GM12872 (cell line): ENCODE measurements at regions not wholly inside any gene's neighbourhood (a gene's known extent, or its start where the extent isn't known, plus 50 kb on each side); places are given as distances from the start of the nearest gene placed in this dataset.

Source experiments
- TF ChIP-seq, protein P1 (sequence below): IDR thresholded peaks from 3 replicates; pipeline ENCODE4 v1.5.1; 2011; ENCODE audit warnings: low read depth, mild to moderate bottlenecking, low read length, moderate library complexity; ENCODE audit not compliant: insufficient read depth

DNA sequence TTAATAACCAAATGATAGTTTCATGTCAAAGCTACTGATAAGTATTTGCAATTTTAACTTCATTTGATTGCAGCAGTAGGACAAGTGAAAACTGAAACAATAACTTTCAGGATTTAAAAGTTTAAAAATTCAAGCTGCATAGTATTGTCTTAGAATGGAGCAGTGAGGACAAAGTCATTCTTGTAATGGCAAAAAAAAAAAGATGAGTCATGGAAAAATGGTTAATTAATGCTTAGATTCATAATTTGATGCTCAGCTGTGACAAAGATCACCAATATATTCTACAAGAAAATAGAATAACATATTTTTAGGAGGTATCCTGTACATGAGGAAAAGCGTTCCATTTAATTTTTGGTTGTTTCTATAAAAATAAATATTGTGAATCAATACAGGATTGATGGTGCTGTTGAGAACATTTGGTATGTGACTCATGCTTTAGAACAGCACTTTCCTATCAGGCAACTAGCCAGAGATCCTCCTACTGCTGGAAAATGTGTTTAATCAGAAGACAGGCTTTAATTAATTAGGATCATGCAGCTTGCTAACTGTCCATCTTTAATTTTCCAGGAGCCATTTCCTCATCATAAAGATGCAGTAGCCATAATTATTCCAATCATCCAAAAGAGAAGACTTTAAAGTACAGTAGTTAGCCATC lies 239.0 kb upstream of the MMADHC start:
- TF ChIP-seq, protein P1, sequence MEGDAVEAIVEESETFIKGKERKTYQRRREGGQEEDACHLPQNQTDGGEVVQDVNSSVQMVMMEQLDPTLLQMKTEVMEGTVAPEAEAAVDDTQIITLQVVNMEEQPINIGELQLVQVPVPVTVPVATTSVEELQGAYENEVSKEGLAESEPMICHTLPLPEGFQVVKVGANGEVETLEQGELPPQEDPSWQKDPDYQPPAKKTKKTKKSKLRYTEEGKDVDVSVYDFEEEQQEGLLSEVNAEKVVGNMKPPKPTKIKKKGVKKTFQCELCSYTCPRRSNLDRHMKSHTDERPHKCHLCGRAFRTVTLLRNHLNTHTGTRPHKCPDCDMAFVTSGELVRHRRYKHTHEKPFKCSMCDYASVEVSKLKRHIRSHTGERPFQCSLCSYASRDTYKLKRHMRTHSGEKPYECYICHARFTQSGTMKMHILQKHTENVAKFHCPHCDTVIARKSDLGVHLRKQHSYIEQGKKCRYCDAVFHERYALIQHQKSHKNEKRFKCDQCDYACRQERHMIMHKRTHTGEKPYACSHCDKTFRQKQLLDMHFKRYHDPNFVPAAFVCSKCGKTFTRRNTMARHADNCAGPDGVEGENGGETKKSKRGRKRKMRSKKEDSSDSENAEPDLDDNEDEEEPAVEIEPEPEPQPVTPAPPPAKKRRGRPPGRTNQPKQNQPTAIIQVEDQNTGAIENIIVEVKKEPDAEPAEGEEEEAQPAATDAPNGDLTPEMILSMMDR, result no peak

DNA sequence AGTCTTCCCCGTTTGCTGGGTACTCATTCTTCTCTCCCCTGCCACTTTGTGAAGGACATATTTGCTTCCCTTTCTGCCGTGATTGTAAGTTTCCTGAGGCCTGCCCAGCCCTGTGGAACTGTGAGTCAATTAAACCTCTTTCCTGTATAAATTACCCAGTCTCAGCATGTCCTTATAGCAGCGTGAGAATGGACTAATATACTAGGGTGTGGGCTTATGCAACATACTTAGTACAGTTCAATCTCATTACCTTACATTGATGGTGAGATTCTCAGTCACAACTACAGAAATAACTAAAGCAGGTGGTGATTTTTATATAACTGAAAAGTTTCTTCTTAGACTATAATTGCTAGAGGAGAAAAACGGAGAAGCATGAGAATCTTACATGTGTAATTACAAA lies 237.9 kb upstream of the MMADHC start:
- TF ChIP-seq, protein P1, result no peak

DNA sequence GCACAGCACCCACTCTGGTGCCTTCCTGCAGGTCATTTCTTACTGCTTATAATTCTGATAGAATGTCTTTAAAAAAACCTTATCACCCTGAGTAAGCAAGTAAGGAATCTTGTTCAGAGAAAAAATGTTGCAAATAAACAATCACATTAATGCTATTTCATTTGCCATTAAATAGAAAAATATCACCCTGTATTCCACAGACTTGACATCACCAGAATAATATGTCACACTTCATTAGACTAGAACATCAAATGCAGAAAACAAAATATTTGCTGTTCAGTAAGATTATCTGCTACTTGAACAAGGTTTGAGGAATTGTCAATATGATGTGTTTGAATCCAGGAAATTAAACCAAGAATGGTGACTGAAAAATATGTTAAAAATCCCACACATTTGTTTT lies 236.6 kb upstream of the MMADHC start:
- TF ChIP-seq, protein P1, result no peak

DNA sequence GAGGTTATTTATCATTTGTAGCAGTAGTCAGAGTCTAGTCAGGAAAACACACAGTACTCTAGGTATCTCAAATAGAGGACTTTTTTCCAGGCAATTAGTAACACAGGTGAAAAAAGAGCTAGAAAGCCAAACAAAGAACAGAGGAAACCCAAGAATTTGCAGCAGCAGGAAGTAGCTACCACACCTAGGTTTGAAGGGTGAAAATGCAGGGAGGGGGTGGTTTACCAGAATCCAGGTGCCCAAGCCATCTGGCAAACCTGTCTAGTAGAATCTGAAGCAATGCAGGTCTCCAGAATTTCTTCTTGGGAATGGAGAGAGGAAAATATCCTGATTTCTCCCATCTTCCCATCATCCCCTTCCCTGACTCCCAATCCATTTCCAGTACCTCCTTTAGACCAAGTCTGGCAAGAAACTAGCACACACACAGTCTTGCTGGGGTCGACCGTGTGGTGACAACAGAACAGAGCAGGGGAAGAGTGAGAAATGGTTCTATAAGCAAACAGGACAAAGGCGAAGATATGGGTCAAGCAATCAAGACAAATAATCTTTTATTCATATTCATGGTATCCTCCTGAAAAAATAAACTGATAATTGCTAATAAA lies 231.9 kb upstream of the MMADHC start:
- TF ChIP-seq, protein P1, result no peak

DNA sequence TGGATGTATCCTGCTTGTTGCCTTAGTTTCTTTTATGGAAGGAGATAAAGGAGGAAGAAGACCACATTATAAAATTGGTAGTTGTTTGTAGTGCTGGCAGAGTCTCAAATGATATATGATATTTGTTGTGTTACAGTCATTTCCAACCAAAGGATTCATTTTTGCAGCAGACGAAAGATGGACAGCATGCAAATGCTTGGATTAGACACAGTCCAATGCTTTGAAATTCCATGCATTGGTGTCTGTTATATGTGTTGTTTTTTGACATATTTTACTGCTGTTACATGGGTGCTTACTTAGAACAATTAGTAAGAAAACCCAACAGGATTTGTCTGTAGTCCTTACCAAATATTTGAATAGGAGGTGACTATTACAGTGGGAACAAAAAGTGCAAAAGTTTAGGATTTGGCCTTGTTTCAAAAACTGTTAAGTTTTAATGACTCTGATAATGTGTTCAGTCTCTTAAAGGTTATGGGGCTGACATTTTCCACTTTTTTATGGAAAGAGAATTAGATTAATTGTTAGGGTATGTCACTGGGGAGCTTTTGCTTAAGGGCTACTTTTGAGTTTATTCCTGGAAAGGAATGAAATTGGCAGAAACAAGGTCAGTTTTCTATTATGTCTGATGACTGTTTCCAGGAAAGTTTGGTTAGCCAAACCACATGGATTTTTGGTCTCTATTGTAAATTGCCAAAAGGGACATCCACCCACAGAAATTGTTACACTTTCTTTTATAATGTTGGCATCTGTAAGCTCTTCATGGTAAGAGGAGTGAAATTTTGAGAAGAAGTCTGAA lies 229.4 kb upstream of the MMADHC start:
- TF ChIP-seq, protein P1, result no peak

DNA sequence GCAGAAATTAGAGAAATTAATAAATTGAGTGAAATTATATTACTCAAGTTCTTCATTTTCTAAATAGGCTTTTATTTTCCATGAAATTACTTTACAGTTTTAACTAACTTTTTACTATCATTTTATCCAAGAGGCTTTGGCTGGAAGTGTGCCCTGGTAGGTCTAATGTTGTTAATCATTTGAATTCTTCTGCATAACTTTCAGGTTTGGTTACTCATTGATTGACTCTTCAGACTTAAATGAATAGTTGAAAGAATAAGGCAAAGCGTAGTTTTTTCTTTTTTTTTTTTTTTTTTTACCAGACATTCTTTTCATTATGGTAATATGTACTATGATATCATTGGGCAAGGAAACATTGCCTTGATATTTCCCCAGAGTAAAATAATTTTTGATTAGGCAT lies 228.4 kb upstream of the MMADHC start:
- TF ChIP-seq, protein P1, result no peak

DNA sequence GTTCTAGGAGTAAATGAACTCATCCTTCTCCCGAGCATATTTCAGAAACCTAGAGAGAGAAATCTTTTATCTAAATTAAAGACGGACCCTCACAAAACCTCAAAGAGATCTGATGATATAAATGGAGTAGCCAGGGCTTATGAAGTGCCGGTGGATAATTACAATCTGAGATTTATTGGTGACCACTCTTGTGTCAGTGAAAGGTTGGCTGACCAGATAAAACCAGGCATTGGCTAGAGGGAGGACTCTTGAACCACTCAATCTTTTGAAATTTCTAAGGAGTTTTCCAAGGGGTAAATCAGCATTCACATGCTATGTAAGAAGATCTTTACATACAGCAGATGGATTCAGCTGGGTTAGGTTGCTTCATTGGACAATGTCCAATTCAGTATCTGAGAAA lies 227.3 kb upstream of the MMADHC start:
- TF ChIP-seq, protein P1, result no peak
